HG03354 (cell line): ENCODE measurements at regions not wholly inside any gene's neighbourhood (a gene's known extent, or its start where the extent isn't known, plus 50 kb on each side); places are given as distances from the start of the nearest gene placed in this dataset.
"Not testable (repeated sequence)": the region's sequence is repeated elsewhere in the genome, so short reads cannot be mapped to it uniquely, and the experiment has no call there.

Experiments
- ATAC-seq: cut with Tn5 transposase; IDR thresholded peaks from one replicate; pipeline ENCODE4 v1.9.1; 2021; ENCODE audit warnings: mild to moderate bottlenecking; ENCODE audit not compliant: unreplicated experiment, poor library complexity, severe bottlenecking

- ATAC-seq: not testable (repeated sequence)
Observed at GRCh38 chr16:22572331-22573224, 61.9 kb downstream of the NPIPB5 start.

GRCh38 chr16:22573225-22573530, 62.5 kb downstream of the NPIPB5 start:
- ATAC-seq: peak; percentile 77

DNA sequence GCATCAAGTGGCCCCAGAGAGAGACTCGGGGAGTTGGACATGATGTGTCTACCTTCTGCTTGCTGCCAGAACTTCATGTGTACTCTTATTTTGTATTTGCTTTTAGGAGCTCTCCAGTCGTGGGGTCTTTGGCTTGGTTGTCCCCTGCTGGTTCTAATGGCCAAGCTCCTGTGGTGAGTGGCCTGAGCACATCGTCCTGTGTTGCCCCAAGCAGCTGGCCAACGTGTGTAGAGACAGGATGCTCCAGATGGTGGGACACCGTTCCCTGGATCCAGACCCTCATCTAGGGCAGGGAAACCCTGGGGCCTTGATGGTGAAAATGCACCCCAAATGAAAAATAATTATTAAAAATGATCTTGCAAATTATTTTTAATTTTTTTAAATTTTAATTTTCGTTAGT, 65.8 kb downstream of the NPIPB5 start:
- not testable (repeated sequence) for ATAC-seq

DNA sequence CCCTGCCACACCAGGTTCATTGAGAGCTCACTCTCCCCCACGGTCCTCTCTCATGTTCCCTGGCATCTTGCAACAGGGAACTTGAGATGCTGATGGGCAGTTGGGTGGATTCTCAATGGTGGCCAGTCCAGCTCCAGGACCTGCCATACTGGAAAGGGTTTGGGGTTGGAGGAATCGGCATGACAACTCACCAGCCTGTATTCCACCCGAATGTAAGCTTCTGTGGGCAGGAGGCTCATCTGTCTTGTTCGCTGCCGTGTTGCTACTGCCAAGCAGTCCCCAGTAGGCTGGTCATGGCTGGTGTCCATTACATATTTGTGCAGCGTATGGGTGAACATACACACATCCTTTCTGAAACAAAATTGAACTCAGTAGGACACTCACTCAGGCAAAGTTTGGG, 72.5 kb downstream of the NPIPB5 start:
- ATAC-seq: not testable (repeated sequence)

- ATAC-seq: not testable (repeated sequence)
Observed at GRCh38 chr16:22584459-22584858, 73.8 kb downstream of the NPIPB5 start.

GRCh38 chr16:22584941-22585340, 74.2 kb downstream of the NPIPB5 start:
- not testable (repeated sequence) for ATAC-seq

- not testable (repeated sequence) for ATAC-seq
Observed at GRCh38 chr16:22585431-22585830, 74.7 kb downstream of the NPIPB5 start.

DNA sequence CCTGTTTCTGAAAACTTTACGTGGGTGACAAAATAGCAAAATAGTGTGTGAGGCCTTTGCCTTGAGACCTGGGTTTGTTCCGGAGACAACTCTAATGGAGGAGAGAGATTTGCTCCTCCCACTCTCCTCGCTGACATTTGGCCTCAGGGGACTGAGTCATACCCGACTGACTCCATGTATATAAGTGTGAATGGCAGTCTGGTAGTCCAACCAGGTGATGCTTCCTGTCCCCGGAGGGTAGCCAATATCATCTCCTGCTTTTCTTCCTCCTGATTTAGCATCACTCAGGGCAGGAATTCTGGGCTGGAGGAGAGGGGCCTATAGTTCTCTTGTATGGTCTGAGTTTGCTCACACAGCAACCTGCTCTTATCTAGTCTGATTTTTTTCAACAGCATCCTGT, 76.0 kb downstream of the NPIPB5 start:
- ATAC-seq: not testable (repeated sequence)

GRCh38 chr16:22589757-22590156, 79.1 kb downstream of the NPIPB5 start:
- ATAC-seq: not testable (repeated sequence)

DNA sequence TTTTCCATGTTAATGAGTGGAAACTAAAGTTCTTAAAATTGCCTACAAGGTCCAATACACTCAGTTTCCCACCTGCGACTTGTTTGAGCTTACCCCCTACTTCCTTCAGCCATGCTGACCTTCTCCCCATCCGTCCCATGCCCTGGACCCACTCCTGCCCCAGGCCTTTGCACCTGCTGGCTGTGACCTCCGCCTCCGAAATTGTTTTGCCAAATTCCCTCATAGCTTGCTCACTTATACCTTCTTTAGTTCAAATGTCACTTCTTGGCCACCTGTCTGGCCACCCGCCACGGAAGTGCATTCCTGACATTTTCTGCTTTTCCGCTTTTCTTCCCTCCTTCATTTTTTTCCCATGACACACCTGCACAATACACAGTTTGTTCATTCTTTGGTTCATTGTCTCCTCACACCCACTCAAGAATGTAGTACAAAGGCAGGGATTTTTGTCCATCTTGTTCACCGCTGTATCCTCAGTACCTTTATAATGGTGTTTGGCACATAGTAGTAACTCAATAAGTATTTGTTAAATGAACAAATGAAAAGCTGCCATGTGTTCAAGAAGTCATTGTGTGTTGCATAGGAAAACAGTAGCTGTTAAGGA, 85.9 kb downstream of the NPIPB5 start:
- ATAC-seq: not testable (repeated sequence)

DNA sequence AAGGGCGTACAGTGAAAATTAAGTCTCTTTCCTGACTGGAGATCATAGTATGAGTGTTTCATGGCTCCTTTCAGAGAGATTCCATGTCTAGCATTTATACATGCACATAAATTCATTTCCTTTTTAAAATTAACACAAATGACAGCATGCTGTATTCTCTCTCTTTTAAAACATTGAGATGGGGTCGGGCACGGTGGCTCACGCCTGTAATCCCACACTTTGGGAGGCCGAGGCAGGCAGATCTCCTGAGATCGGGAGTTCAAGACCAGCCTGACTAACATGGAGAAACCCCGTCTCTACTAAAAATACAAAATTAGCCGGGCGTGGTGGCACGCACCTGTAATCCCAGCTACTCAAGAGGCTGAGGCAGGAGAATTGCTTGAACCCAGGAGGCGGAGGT, 93.1 kb downstream of the NPIPB5 start:
- not testable (repeated sequence) for ATAC-seq

DNA sequence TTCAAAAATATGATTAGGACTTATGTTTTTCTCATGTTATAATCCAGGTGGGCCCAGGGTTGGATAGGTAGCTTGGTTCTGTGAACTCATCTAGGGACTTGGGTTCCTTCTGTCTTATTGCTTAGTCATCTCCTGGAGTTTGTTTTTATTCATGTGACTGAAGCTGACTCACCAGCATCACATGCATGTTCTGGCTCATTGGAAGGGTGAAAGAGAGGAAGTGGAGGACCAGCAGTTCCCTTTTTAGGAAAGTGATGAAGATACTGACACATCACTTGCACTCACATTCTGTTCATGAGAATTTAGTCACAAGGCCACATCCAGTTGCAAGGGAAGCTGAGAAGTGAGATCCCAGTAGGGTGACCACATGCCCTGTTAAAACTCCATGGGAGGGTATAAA, 95.9 kb downstream of the NPIPB5 start:
- ATAC-seq: peak; percentile 55

DNA sequence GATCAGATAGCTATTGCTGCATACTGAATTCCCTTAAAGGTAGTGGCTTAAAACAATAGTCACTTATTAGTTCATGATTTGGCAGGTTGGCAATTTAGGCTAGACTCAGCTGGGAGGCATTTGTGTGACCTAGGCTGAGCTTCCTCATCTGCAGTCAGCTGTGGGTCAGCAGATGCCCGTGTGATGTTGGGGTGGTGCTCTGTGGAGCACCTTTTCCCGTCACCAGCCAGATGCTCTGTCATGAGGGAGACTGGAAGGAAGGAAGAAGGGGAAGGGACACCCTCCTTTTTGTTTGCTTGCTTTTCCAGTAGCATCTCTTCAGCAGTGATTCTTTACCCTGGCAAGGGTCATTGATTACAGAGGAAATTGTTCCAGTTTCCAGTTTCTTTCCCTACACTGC, 99.1 kb downstream of the NPIPB5 start:
- not testable (repeated sequence) for ATAC-seq

GRCh38 chr16:22611128-22611527, 100.4 kb downstream of the NPIPB5 start:
- ATAC-seq: not testable (repeated sequence)

GRCh38 chr16:22614271-22614947, 103.7 kb downstream of the NPIPB5 start:
- ATAC-seq: no peak

DNA sequence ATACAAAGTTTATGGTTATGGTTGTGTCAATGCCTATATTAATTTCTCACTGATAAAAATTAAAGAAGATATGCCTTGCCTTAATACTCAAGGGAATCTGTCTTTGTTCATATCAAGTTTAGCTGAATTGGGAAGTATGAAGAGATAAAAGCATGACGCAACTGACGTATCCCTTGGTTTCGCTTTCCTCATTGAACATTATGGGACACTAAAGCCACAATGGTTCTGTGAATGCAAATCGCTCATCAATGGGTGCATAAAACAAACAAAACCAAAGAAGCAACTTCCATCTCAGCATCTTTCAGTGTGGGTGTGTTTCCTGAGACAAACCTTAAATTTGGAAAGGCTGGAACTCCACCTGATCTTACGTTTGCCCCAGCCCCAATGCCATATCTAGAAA, 108.2 kb downstream of the NPIPB5 start:
- ATAC-seq: no peak

DNA sequence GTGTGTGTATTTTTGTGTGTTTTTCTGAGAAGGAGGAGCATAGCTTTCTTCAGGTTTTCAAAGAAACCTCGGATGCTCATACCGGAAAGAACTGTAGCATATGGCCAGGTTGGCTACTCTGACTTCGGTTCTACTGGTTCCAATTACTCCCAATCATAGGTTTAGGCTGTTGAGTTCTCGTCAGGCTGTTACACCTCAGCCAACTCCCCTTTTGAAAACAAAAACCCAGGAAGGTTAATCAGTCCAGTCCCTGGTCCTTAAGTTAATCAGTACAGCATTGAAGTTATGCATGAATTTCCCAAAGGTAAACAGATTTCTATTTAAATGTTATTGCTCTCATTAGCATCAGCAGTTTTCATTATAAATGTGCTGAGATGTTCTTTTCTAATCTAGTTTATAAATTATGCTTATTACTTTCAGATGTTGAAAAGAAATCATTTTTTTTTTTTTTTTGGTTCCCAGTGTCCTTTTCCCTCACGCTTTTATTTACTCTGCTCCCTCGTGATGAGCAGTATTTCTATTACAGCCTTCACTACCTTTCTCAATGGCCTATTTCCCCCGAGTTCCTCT, 111.0 kb downstream of the NPIPB5 start:
- no peak for ATAC-seq

- ATAC-seq: no peak
Observed at GRCh38 chr16:22622703-22623102, 112.0 kb downstream of the NPIPB5 start.

DNA sequence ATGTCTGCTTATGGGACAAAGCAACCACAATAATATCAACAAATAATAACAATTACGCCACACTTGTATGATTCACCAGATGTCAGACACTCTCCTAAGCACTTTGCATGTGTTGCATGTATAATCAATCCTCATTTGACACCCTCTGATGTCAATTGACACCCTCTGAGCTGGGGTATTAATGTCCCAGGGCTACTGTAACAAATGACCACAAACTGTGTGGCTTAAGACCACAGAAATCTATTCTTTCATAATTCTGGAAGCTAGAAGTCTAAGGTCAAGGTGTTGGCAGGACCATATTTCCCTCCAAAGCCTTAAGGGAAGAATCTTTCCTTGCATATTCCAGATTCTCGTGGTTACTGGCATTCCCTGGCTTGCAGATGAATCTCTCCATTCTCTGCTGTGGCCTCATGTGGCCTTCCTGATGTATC, 112.7 kb downstream of the NPIPB5 start:
- ATAC-seq: no peak

GRCh38 chr16:22624038-22624799, 113.5 kb downstream of the NPIPB5 start:
- no peak for ATAC-seq
